ENCODE measurements at regions not wholly inside any gene's neighbourhood (a gene's known extent, or its start where the extent isn't known, plus 50 kb on each side); places are given as distances from the start of the nearest gene placed in this dataset.
"Not testable (repeated sequence)": the region's sequence is repeated elsewhere in the genome, so short reads cannot be mapped to it uniquely, and the experiment has no call there.

GRCh38 chr4:116636917-116637316 lies 448.5 kb downstream of the TRAM1L1 start:
- no peaks in the 10 kb centered on the region for H3K36me3 ChIP-seq (ENCODE audit: control insufficient read depth in 3 of 3, insufficient read depth in 3 of 3, low read length in 3 of 3)
- H3K9me3 ChIP-seq (ENCODE audit: control insufficient read depth in 3 of 3, low read length in 3 of 3): no peaks in the 10 kb centered on the region
- H3K27ac ChIP-seq (ENCODE audit: low read depth, low read length): no peak overlapping the region
- no peak overlapping the region for H3K4me3 ChIP-seq (ENCODE audit: low read length in 3 of 3)
- no peaks in the 10 kb centered on the region for H3K4me1 ChIP-seq (ENCODE audit: control insufficient read depth in 3 of 3, insufficient read depth in 3 of 3, low read length in 3 of 3)
- H3K9ac ChIP-seq (ENCODE audit: low read depth in 1 of 3, low read length in 3 of 3): no peak overlapping the region
- H3K27me3 ChIP-seq (ENCODE audit: control insufficient read depth in 3 of 3, insufficient read depth in 3 of 3, low read length in 3 of 3): no peaks in the 10 kb centered on the region

- Histone ChIP-seq H3K27me3 (ENCODE audit: control insufficient read depth in 3 of 3, insufficient read depth in 3 of 3, low read length in 3 of 3) (no peaks in the 10 kb centered on the region), H3K4me3 (ENCODE audit: low read length in 3 of 3) (no peak overlapping the region), H3K36me3 (ENCODE audit: control insufficient read depth in 3 of 3, insufficient read depth in 3 of 3, low read length in 3 of 3) (no peaks in the 10 kb centered on the region), H3K27ac (ENCODE audit: low read depth, low read length) (no peak overlapping the region), H3K9me3 (ENCODE audit: control insufficient read depth in 3 of 3, low read length in 3 of 3) (no peaks in the 10 kb centered on the region), H3K9ac (ENCODE audit: low read depth in 1 of 3, low read length in 3 of 3) (no peak overlapping the region), H3K4me1 (ENCODE audit: control insufficient read depth in 3 of 3, insufficient read depth in 3 of 3, low read length in 3 of 3) (no peaks in the 10 kb centered on the region)
Measured at GRCh38 chr4:116632269-116632668, 453.1 kb downstream of the TRAM1L1 start.

- Histone ChIP-seq H3K36me3 (ENCODE audit: control insufficient read depth in 3 of 3, insufficient read depth in 3 of 3, low read length in 3 of 3) (no peaks in the 10 kb centered on the region), H3K27ac (ENCODE audit: low read depth, low read length) (no peak overlapping the region), H3K9ac (ENCODE audit: low read depth in 1 of 3, low read length in 3 of 3) (no peak overlapping the region), H3K9me3 (ENCODE audit: control insufficient read depth in 3 of 3, low read length in 3 of 3) (no peaks in the 10 kb centered on the region), H3K27me3 (ENCODE audit: control insufficient read depth in 3 of 3, insufficient read depth in 3 of 3, low read length in 3 of 3) (no peaks in the 10 kb centered on the region), H3K4me1 (ENCODE audit: control insufficient read depth in 3 of 3, insufficient read depth in 3 of 3, low read length in 3 of 3) (no peaks in the 10 kb centered on the region), H3K4me3 (ENCODE audit: low read length in 3 of 3) (no peak overlapping the region)
Measured at GRCh38 chr4:116628598-116628997, 456.8 kb downstream of the TRAM1L1 start.

- H3K36me3 ChIP-seq (ENCODE audit: control insufficient read depth in 3 of 3, insufficient read depth in 3 of 3, low read length in 3 of 3): no peaks in the 10 kb centered on the region
- no peak overlapping the region for H3K27ac ChIP-seq (ENCODE audit: low read depth, low read length)
- H3K4me1 ChIP-seq (ENCODE audit: control insufficient read depth in 3 of 3, insufficient read depth in 3 of 3, low read length in 3 of 3): no peaks in the 10 kb centered on the region
- no peak overlapping the region for H3K4me3 ChIP-seq (ENCODE audit: low read length in 3 of 3)
- H3K9ac ChIP-seq (ENCODE audit: low read depth in 1 of 3, low read length in 3 of 3): no peak overlapping the region
- H3K27me3 ChIP-seq (ENCODE audit: control insufficient read depth in 3 of 3, insufficient read depth in 3 of 3, low read length in 3 of 3): no peaks in the 10 kb centered on the region
- no peaks in the 10 kb centered on the region for H3K9me3 ChIP-seq (ENCODE audit: control insufficient read depth in 3 of 3, low read length in 3 of 3)
Measured at GRCh38 chr4:116627545-116627944, 457.8 kb downstream of the TRAM1L1 start.

GRCh38 chr4:116619508-116619907 lies 465.9 kb downstream of the TRAM1L1 start:
- H3K9me3 ChIP-seq (ENCODE audit: control insufficient read depth in 3 of 3, low read length in 3 of 3); H3K4me1 ChIP-seq (ENCODE audit: control insufficient read depth in 3 of 3, insufficient read depth in 3 of 3, low read length in 3 of 3); H3K9ac ChIP-seq (ENCODE audit: low read depth in 1 of 3, low read length in 3 of 3); H3K27ac ChIP-seq (ENCODE audit: low read depth, low read length); H3K27me3 ChIP-seq (ENCODE audit: control insufficient read depth in 3 of 3, insufficient read depth in 3 of 3, low read length in 3 of 3); H3K36me3 ChIP-seq (ENCODE audit: control insufficient read depth in 3 of 3, insufficient read depth in 3 of 3, low read length in 3 of 3); H3K4me3 ChIP-seq (ENCODE audit: low read length in 3 of 3): not testable (repeated sequence)

- no peaks in the 10 kb centered on the region for H3K27me3 ChIP-seq (ENCODE audit: control insufficient read depth in 3 of 3, insufficient read depth in 3 of 3, low read length in 3 of 3)
- H3K27ac ChIP-seq (ENCODE audit: low read depth, low read length): no peak overlapping the region
- no peak overlapping the region for H3K9ac ChIP-seq (ENCODE audit: low read depth in 1 of 3, low read length in 3 of 3)
- no peaks in the 10 kb centered on the region for H3K36me3 ChIP-seq (ENCODE audit: control insufficient read depth in 3 of 3, insufficient read depth in 3 of 3, low read length in 3 of 3)
- no peaks in the 10 kb centered on the region for H3K4me1 ChIP-seq (ENCODE audit: control insufficient read depth in 3 of 3, insufficient read depth in 3 of 3, low read length in 3 of 3)
- H3K4me3 ChIP-seq (ENCODE audit: low read length in 3 of 3): no peak overlapping the region
- no peaks in the 10 kb centered on the region for H3K9me3 ChIP-seq (ENCODE audit: control insufficient read depth in 3 of 3, low read length in 3 of 3)
Measured at GRCh38 chr4:116618638-116619037, 466.7 kb downstream of the TRAM1L1 start.

- H3K9ac ChIP-seq (ENCODE audit: low read depth in 1 of 3, low read length in 3 of 3): no peak overlapping the region
- H3K27me3 ChIP-seq (ENCODE audit: control insufficient read depth in 3 of 3, insufficient read depth in 3 of 3, low read length in 3 of 3): no peaks in the 10 kb centered on the region
- no peak overlapping the region for H3K4me3 ChIP-seq (ENCODE audit: low read length in 3 of 3)
- H3K27ac ChIP-seq (ENCODE audit: low read depth, low read length): no peak overlapping the region
- no peaks in the 10 kb centered on the region for H3K4me1 ChIP-seq (ENCODE audit: control insufficient read depth in 3 of 3, insufficient read depth in 3 of 3, low read length in 3 of 3)
- H3K9me3 ChIP-seq (ENCODE audit: control insufficient read depth in 3 of 3, low read length in 3 of 3): no peaks in the 10 kb centered on the region
- no peaks in the 10 kb centered on the region for H3K36me3 ChIP-seq (ENCODE audit: control insufficient read depth in 3 of 3, insufficient read depth in 3 of 3, low read length in 3 of 3)
Measured at GRCh38 chr4:116603096-116603495, 482.3 kb downstream of the TRAM1L1 start.

GRCh38 chr4:116599859-116600258 lies 485.5 kb downstream of the TRAM1L1 start:
- H3K9ac ChIP-seq (ENCODE audit: low read depth in 1 of 3, low read length in 3 of 3): no peak overlapping the region
- no peaks in the 10 kb centered on the region for H3K27me3 ChIP-seq (ENCODE audit: control insufficient read depth in 3 of 3, insufficient read depth in 3 of 3, low read length in 3 of 3)
- H3K9me3 ChIP-seq (ENCODE audit: control insufficient read depth in 3 of 3, low read length in 3 of 3): no peaks in the 10 kb centered on the region
- H3K4me1 ChIP-seq (ENCODE audit: control insufficient read depth in 3 of 3, insufficient read depth in 3 of 3, low read length in 3 of 3): no peaks in the 10 kb centered on the region
- no peak overlapping the region for H3K27ac ChIP-seq (ENCODE audit: low read depth, low read length)
- H3K36me3 ChIP-seq (ENCODE audit: control insufficient read depth in 3 of 3, insufficient read depth in 3 of 3, low read length in 3 of 3): no peaks in the 10 kb centered on the region
- no peak overlapping the region for H3K4me3 ChIP-seq (ENCODE audit: low read length in 3 of 3)

GRCh38 chr4:116598980-116599789 lies 486.2 kb downstream of the TRAM1L1 start:
- H3K9ac ChIP-seq (ENCODE audit: low read depth in 1 of 3, low read length in 3 of 3): no peak overlapping the region
- H3K4me1 ChIP-seq (ENCODE audit: control insufficient read depth in 3 of 3, insufficient read depth in 3 of 3, low read length in 3 of 3): no peaks in the 10 kb centered on the region
- H3K4me3 ChIP-seq (ENCODE audit: low read length in 3 of 3): no peak overlapping the region
- H3K36me3 ChIP-seq (ENCODE audit: control insufficient read depth in 3 of 3, insufficient read depth in 3 of 3, low read length in 3 of 3): no peaks in the 10 kb centered on the region
- no peaks in the 10 kb centered on the region for H3K9me3 ChIP-seq (ENCODE audit: control insufficient read depth in 3 of 3, low read length in 3 of 3)
- no peaks in the 10 kb centered on the region for H3K27me3 ChIP-seq (ENCODE audit: control insufficient read depth in 3 of 3, insufficient read depth in 3 of 3, low read length in 3 of 3)
- no peak overlapping the region for H3K27ac ChIP-seq (ENCODE audit: low read depth, low read length)

- no peaks in the 10 kb centered on the region for H3K36me3 ChIP-seq (ENCODE audit: control insufficient read depth in 3 of 3, insufficient read depth in 3 of 3, low read length in 3 of 3)
- no peaks in the 10 kb centered on the region for H3K9me3 ChIP-seq (ENCODE audit: control insufficient read depth in 3 of 3, low read length in 3 of 3)
- H3K27me3 ChIP-seq (ENCODE audit: control insufficient read depth in 3 of 3, insufficient read depth in 3 of 3, low read length in 3 of 3): no peaks in the 10 kb centered on the region
- no peak overlapping the region for H3K4me3 ChIP-seq (ENCODE audit: low read length in 3 of 3)
- no peak overlapping the region for H3K27ac ChIP-seq (ENCODE audit: low read depth, low read length)
- H3K9ac ChIP-seq (ENCODE audit: low read depth in 1 of 3, low read length in 3 of 3): no peak overlapping the region
- no peaks in the 10 kb centered on the region for H3K4me1 ChIP-seq (ENCODE audit: control insufficient read depth in 3 of 3, insufficient read depth in 3 of 3, low read length in 3 of 3)
Measured at GRCh38 chr4:116598155-116598979, 487.0 kb downstream of the TRAM1L1 start.
